Liver (tissue), 8 donors: ENCODE measurements at regions not wholly inside any gene's neighbourhood (a gene's known extent, or its start where the extent isn't known, plus 50 kb on each side); places are given as distances from the start of the nearest gene placed in this dataset.

ENCODE experiments used
- DNase-seq: peaks from one replicate; pipeline ENCODE4 v3.0.0-alpha.2; 2017; ENCODE audit warnings: low spot score
- H3K27ac ChIP-seq, 2 donors: one replicate each; pipeline ENCODE4 v1.7.0; 2013; ENCODE audit warnings: inconsistent platforms in 2 of 2, low read length in 2 of 2, control low read depth in 1 of 2, low read depth in 1 of 2, mild to moderate bottlenecking in 1 of 2
- H3K27me3 ChIP-seq, 4 donors: one replicate each; pipeline versions ENCODE4 v1.6.1 to v1.7.0; 2013; ENCODE audit warnings: low read length in 3 of 4, inconsistent platforms in 1 of 4, mild to moderate bottlenecking in 1 of 4, moderate library complexity in 1 of 4; ENCODE audit not compliant: control insufficient read depth in 4 of 4, insufficient read depth in 4 of 4
- H3K36me3 ChIP-seq, 4 donors: one replicate each; pipeline versions ENCODE4 v1.6.1 to v1.7.0; 2013; ENCODE audit warnings: low read length in 3 of 4, mild to moderate bottlenecking in 3 of 4, low read depth in 1 of 4, moderate library complexity in 1 of 4; ENCODE audit not compliant: control insufficient read depth in 4 of 4, insufficient read depth in 3 of 4
- H3K4me1 ChIP-seq, 4 donors: one replicate each; pipeline versions ENCODE4 v1.6.1 to v1.7.0; 2013; ENCODE audit warnings: low read length in 3 of 4, mild to moderate bottlenecking in 3 of 4, moderate library complexity in 1 of 4; ENCODE audit not compliant: control insufficient read depth in 4 of 4, insufficient read depth in 4 of 4
- H3K4me3 ChIP-seq, 3 donors: one replicate each; pipeline versions ENCODE4 v1.6.1 to v1.7.0; 2013; ENCODE audit warnings: low read length in 3 of 3, control low read depth in 1 of 3, low read depth in 1 of 3, mild to moderate bottlenecking in 1 of 3
- H3K9ac ChIP-seq, 2 donors: one replicate each; pipeline ENCODE4 v1.7.0; 2013; ENCODE audit warnings: low read length in 2 of 2, mild to moderate bottlenecking in 2 of 2, moderate library complexity in 2 of 2, control low read depth in 1 of 2, low read depth in 1 of 2
- H3K9me3 ChIP-seq, 4 donors: one replicate each; pipeline versions ENCODE4 v1.6.1 to v1.7.0; 2013; ENCODE audit warnings: low read length in 3 of 4; ENCODE audit not compliant: control insufficient read depth in 4 of 4
- ATF3 ChIP-seq: IDR thresholded peaks from 2 replicates; pipeline ENCODE4 v1.6.1; 2016; ENCODE audit warnings: antibody characterized with exemption
- CTCF ChIP-seq: fragments of 150-350 bp; IDR thresholded peaks from 2 replicates; pipeline ENCODE4 v1.5.1; 2017; ENCODE audit warnings: improper control_type of control experiment, low read depth, low read length; ENCODE audit not compliant: missing input control
- EGR1 ChIP-seq, 2 donors: IDR thresholded peaks; 2 replicates each; pipeline ENCODE4 v1.6.1; 2016 to 2018; ENCODE audit warnings: antibody characterized with exemption in 2 of 2, low read depth in 2 of 2
- FOXA1 ChIP-seq: IDR thresholded peaks from 2 replicates; pipeline ENCODE4 v1.6.1; 2016; ENCODE audit warnings: antibody characterized with exemption
- FOXA2 ChIP-seq: IDR thresholded peaks from 2 replicates; pipeline ENCODE4 v1.6.1; 2016; ENCODE audit warnings: antibody characterized with exemption
- GABPA ChIP-seq, 2 donors: IDR thresholded peaks in 1 of 2; conservative IDR thresholded peaks in 1 of 2; 2 replicates each; pipeline ENCODE4 v1.6.1; 2016; ENCODE audit warnings: antibody characterized with exemption in 2 of 2, mild to moderate bottlenecking in 1 of 2, moderate library complexity in 1 of 2
- HNF4G ChIP-seq: IDR thresholded peaks from 2 replicates; pipeline ENCODE4 v1.6.1; 2016; ENCODE audit warnings: antibody characterized with exemption
- JUND ChIP-seq, 2 donors: IDR thresholded peaks; 2 replicates each; pipeline ENCODE4 v1.6.1; 2016; ENCODE audit warnings: antibody characterized with exemption in 2 of 2
- MAX ChIP-seq: IDR thresholded peaks from 2 replicates; pipeline ENCODE4 v1.6.1; 2016; ENCODE audit warnings: antibody characterized with exemption
- RAD21 ChIP-seq, 2 donors: IDR thresholded peaks; 2 replicates each; pipeline ENCODE4 v1.6.1; 2016; ENCODE audit warnings: antibody characterized with exemption in 2 of 2, mild to moderate bottlenecking in 2 of 2
- REST ChIP-seq: IDR thresholded peaks from 2 replicates; pipeline ENCODE4 v1.6.1; 2016; ENCODE audit warnings: antibody characterized with exemption, mild to moderate bottlenecking
- RXRA ChIP-seq, 2 donors: IDR thresholded peaks; 2 replicates each; pipeline ENCODE4 v1.6.1; 2017 to 2018; ENCODE audit warnings: antibody characterized with exemption in 2 of 2, mild to moderate bottlenecking in 1 of 2
- SP1 ChIP-seq: IDR thresholded peaks from 2 replicates; pipeline ENCODE4 v1.6.1; 2018; ENCODE audit warnings: antibody characterized with exemption, mild to moderate bottlenecking
- TAF1 ChIP-seq: conservative IDR thresholded peaks from 2 replicates; pipeline ENCODE4 v1.6.1; 2016; ENCODE audit warnings: antibody characterized with exemption, mild to moderate bottlenecking
- YY1 ChIP-seq: IDR thresholded peaks from 2 replicates; pipeline ENCODE4 v1.6.1; 2016; ENCODE audit warnings: antibody characterized with exemption, mild to moderate bottlenecking
- ZBTB33 ChIP-seq: IDR thresholded peaks from 2 replicates; pipeline ENCODE4 v1.6.1; 2016; ENCODE audit warnings: antibody characterized with exemption
- WGBS: extraction: QIAGEN DNeasy Blood & Tissue Kit; methylation state at CpG from one replicate; pipeline ENCODE4 v1.1.7; 2013; 5-methylcytosine and 5-hydroxymethylcytosine counted together
- donor health status: healthy.
- donor health status: healthy.
- donor health status: healthy.
- donor health status: healthy.
- donor health status: healthy.

- H3K4me3 ChIP-seq: no peak overlapping the region
- peaks cover 0 to 1% (median 0%) of the 10 kb centered on the region in 4 donors for H3K27me3 ChIP-seq
- 67% methylated on average over 5 of the region's 5 CpGs for WGBS
Measured at GRCh38 chr2:343355-343754, 55.5 kb upstream of the ALKAL2 start.

GRCh38 chr2:341912-342311 is 54.0 kb upstream of the ALKAL2 start:
- 82% methylated on average over 2 of the region's 2 CpGs for WGBS
- TF ChIP-seq SP1: no peak
- no peak for TF ChIP-seq EGR1 (IDR thresholded peaks at IDR 0.05; ENCODE audit: low read depth in 2 of 2)
- no peak for TF ChIP-seq RXRA (IDR thresholded peaks at IDR 0.05)
- TF ChIP-seq TAF1: no peak
- TF ChIP-seq FOXA1: no peak
- TF ChIP-seq REST: no peak
- no peak for TF ChIP-seq YY1
- no peak for TF ChIP-seq RAD21 (IDR thresholded peaks at IDR 0.05)
- TF ChIP-seq JUND (IDR thresholded peaks at IDR 0.05): no peak
- TF ChIP-seq HNF4G: no peak
- TF ChIP-seq MAX: no peak
- no peak for TF ChIP-seq FOXA2

More at GRCh38 chr2:343355-343754, 55.5 kb upstream of the ALKAL2 start:
- H3K27ac ChIP-seq: no peak overlapping the region
- no peak for TF ChIP-seq GABPA (IDR thresholded peaks at IDR 0.05 in 1 of 2, conservative IDR thresholded peaks at IDR 0.05 in 1 of 2)
- no peak for TF ChIP-seq CTCF
- no peak for TF ChIP-seq ATF3
- TF ChIP-seq MAX: no peak
- no peak for TF ChIP-seq FOXA1
- no peak for TF ChIP-seq RXRA (IDR thresholded peaks at IDR 0.05)
- no peak for TF ChIP-seq FOXA2
- no peak for TF ChIP-seq RAD21 (IDR thresholded peaks at IDR 0.05)
- TF ChIP-seq TAF1: no peak
- TF ChIP-seq JUND (IDR thresholded peaks at IDR 0.05): no peak
- no peak for TF ChIP-seq HNF4G
- no peak for TF ChIP-seq SP1
- no peak for TF ChIP-seq ZBTB33
- H3K9me3 ChIP-seq: peaks cover 0 to 5% (median 0%) of the 10 kb centered on the region in 4 donors
- H3K4me1 ChIP-seq: no peaks in the 10 kb centered on the region
- no peak for DNase-seq
- H3K36me3 ChIP-seq: no peaks in the 10 kb centered on the region
- no peak overlapping the region for H3K9ac ChIP-seq

More at GRCh38 chr2:341912-342311, 54.0 kb upstream of the ALKAL2 start:
- peaks cover 2 to 17% (median 5%) of the 10 kb centered on the region in 4 donors for H3K9me3 ChIP-seq
- H3K9ac ChIP-seq: no peak overlapping the region
- no peak overlapping the region for H3K27ac ChIP-seq
- no peaks in the 10 kb centered on the region for H3K27me3 ChIP-seq
- H3K4me1 ChIP-seq: no peaks in the 10 kb centered on the region
- H3K36me3 ChIP-seq: no peaks in the 10 kb centered on the region
- H3K4me3 ChIP-seq: no peak overlapping the region
- no peak for DNase-seq
